HepG2 (cell line): ENCODE measurements at regions not wholly inside any gene's neighbourhood (a gene's known extent, or its start where the extent isn't known, plus 50 kb on each side); places are given as distances from the start of the nearest gene placed in this dataset.

ENCODE experiments used
- EP300 ChIP-seq, 3 experiments: sonication (generic) in 1 of 3; formaldehyde crosslinking in 1 of 3; IDR thresholded peaks; 2 replicates each; pipeline versions ENCODE4 v1.5.1 to v1.6.1; 2011 to 2020; ENCODE audit warnings: low read depth in 2 of 3, low read length in 2 of 3, borderline replicate concordance in 1 of 3, improper control_type of control experiment in 1 of 3, mild to moderate bottlenecking in 1 of 3, missing genetic modification reagents in 1 of 3, moderate library complexity in 1 of 3
- NFATC3 ChIP-seq: sonication (generic); formaldehyde crosslinking; IDR thresholded peaks from 2 replicates; pipeline ENCODE4 v1.5.1; 2020; ENCODE audit warnings: mild to moderate bottlenecking, missing genetic modification reagents
- NFE2L2 ChIP-seq: fragments of 150-350 bp; IDR thresholded peaks from 2 replicates; pipeline ENCODE4 v1.6.1; 2014; ENCODE audit warnings: low read length
- SMYD3 ChIP-seq: sonication (generic); formaldehyde crosslinking; IDR thresholded peaks from 2 replicates; pipeline ENCODE4 v1.8.1; 2023; ENCODE audit warnings: mild to moderate bottlenecking, missing genetic modification reagents
- STAG1 ChIP-seq: sonication (generic); formaldehyde crosslinking; IDR thresholded peaks from 2 replicates; pipeline ENCODE4 v1.4.0; 2020; ENCODE audit warnings: missing genetic modification reagents
- TARDBP ChIP-seq: sonication (generic); formaldehyde crosslinking; IDR thresholded peaks from 2 replicates; pipeline ENCODE4 v1.8.0; 2022; ENCODE audit warnings: mild to moderate bottlenecking, missing genetic modification reagents
- TBL1XR1 ChIP-seq: fragments of 150-350 bp; IDR thresholded peaks from 2 replicates; pipeline ENCODE4 v1.6.1; 2014; ENCODE audit warnings: borderline replicate concordance, low read length; ENCODE audit not compliant: partially characterized antibody
- ZEB1 ChIP-seq: IDR thresholded peaks from 2 replicates; pipeline ENCODE4 v1.6.1; 2012; ENCODE audit warnings: mild to moderate bottlenecking, low read depth, inconsistent platforms; ENCODE audit not compliant: insufficient replicate concordance
- ZNF773 ChIP-seq: sonication (generic); formaldehyde crosslinking; IDR thresholded peaks from 2 replicates; pipeline ENCODE4 v1.4.0; 2020; ENCODE audit warnings: missing genetic modification reagents, borderline replicate concordance
- ZNF777 ChIP-seq: sonication (generic); formaldehyde crosslinking; IDR thresholded peaks from 2 replicates; pipeline ENCODE4 v1.4.0; 2020; ENCODE audit warnings: missing genetic modification reagents
- TF ChIP-seq, protein P1 (sequence below): sonication (generic); formaldehyde crosslinking; IDR thresholded peaks from 2 replicates; pipeline ENCODE4 v1.4.0; 2020; ENCODE audit warnings: missing genetic modification reagents
- TF ChIP-seq, protein P2 (sequence below): IDR thresholded peaks from 2 replicates; pipeline ENCODE4 v1.6.1; 2016
- TF ChIP-seq, protein P3 (sequence below): sonication (generic); formaldehyde crosslinking; IDR thresholded peaks from 2 replicates; pipeline ENCODE4 v1.5.0; 2020; ENCODE audit warnings: mild to moderate bottlenecking, missing genetic modification reagents

DNA sequence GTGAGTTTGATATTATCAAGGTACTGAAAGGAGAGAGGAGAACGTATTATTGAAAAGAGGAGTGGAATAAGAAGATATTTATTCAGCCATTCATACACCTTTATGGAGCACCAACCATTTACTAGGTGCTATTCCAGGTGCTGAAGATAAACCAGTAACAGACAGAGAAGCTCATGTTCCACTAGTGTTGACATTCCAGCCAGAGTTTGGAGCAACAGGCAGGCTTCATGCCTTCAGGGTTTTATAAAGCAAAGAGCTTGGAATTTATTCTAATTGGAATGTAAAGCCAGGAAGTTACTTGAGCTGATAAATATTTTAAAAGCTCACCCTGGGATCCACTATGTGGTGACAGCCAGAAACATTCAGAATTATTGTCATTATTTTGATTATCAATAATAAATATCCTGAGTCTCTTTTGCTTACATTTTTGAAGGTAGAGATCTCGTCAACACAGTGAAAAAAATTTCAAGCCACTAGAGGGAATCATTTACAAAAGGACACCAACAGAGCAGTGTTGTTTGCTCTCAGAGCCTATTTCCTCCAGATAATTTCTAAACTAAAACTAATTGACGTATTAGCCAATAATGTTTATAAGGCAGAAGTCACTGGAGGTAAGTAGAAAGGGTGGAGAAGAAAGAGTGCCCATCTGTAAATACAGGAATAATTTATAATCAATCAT, 172.0 kb downstream of the KCNA4 start (continued):
- TF ChIP-seq TARDBP (CRISPR knock-in tag) (no peak), NFATC3 (CRISPR knock-in tag) (no peak), TBL1XR1 (no peak), ZNF773 (CRISPR knock-in tag) (no peak), ZNF777 (CRISPR knock-in tag) (no peak), NFE2L2 (no peak), SMYD3 (CRISPR knock-in tag) (no peak), ZEB1 (no peak), EP300 (IDR thresholded peaks at IDR 0.05; ENCODE audit: low read depth in 2 of 2, low read length in 2 of 2) (no peak), EP300 (CRISPR knock-in tag; IDR thresholded peaks at IDR 0.05; ENCODE audit: borderline replicate concordance) (no peak), STAG1 (CRISPR knock-in tag) (no peak)
- TF ChIP-seq, protein P1, sequence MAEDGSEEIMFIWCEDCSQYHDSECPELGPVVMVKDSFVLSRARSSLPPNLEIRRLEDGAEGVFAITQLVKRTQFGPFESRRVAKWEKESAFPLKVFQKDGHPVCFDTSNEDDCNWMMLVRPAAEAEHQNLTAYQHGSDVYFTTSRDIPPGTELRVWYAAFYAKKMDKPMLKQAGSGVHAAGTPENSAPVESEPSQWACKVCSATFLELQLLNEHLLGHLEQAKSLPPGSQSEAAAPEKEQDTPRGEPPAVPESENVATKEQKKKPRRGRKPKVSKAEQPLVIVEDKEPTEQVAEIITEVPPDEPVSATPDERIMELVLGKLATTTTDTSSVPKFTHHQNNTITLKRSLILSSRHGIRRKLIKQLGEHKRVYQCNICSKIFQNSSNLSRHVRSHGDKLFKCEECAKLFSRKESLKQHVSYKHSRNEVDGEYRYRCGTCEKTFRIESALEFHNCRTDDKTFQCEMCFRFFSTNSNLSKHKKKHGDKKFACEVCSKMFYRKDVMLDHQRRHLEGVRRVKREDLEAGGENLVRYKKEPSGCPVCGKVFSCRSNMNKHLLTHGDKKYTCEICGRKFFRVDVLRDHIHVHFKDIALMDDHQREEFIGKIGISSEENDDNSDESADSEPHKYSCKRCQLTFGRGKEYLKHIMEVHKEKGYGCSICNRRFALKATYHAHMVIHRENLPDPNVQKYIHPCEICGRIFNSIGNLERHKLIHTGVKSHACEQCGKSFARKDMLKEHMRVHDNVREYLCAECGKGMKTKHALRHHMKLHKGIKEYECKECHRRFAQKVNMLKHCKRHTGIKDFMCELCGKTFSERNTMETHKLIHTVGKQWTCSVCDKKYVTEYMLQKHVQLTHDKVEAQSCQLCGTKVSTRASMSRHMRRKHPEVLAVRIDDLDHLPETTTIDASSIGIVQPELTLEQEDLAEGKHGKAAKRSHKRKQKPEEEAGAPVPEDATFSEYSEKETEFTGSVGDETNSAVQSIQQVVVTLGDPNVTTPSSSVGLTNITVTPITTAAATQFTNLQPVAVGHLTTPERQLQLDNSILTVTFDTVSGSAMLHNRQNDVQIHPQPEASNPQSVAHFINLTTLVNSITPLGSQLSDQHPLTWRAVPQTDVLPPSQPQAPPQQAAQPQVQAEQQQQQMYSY (CRISPR knock-in tag) = no peak
- TF ChIP-seq, protein P2, sequence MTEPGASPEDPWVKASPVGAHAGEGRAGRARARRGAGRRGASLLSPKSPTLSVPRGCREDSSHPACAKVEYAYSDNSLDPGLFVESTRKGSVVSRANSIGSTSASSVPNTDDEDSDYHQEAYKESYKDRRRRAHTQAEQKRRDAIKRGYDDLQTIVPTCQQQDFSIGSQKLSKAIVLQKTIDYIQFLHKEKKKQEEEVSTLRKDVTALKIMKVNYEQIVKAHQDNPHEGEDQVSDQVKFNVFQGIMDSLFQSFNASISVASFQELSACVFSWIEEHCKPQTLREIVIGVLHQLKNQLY (CRISPR knock-in tag) = no peak
- TF ChIP-seq, protein P3, sequence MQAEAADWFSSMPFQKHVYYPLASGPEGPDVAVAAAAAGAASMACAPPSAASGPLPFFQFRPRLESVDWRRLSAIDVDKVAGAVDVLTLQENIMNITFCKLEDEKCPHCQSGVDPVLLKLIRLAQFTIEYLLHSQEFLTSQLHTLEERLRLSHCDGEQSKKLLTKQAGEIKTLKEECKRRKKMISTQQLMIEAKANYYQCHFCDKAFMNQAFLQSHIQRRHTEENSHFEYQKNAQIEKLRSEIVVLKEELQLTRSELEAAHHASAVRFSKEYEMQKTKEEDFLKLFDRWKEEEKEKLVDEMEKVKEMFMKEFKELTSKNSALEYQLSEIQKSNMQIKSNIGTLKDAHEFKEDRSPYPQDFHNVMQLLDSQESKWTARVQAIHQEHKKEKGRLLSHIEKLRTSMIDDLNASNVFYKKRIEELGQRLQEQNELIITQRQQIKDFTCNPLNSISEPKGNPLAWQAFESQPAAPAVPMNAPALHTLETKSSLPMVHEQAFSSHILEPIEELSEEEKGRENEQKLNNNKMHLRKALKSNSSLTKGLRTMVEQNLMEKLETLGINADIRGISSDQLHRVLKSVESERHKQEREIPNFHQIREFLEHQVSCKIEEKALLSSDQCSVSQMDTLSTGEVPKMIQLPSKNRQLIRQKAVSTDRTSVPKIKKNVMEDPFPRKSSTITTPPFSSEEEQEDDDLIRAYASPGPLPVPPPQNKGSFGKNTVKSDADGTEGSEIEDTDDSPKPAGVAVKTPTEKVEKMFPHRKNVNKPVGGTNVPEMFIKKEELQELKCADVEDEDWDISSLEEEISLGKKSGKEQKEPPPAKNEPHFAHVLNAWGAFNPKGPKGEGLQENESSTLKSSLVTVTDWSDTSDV = no peak
